ENCODE measurements at regions not wholly inside any gene's neighbourhood (a gene's known extent, or its start where the extent isn't known, plus 50 kb on each side); places are given as distances from the start of the nearest gene placed in this dataset.

- no peak for DNase-seq
Measured at GRCh38 chr21:16605597-16605996, 875.8 kb downstream of the USP25 start.

GRCh38 chr21:16606271-16606670 is 876.5 kb downstream of the USP25 start:
- DNase-seq: no peak

GRCh38 chr21:16608209-16608830 is 878.5 kb downstream of the USP25 start:
- no peak for DNase-seq

- DNase-seq: no peak
Measured at GRCh38 chr21:16619281-16619680, 889.5 kb downstream of the USP25 start.

DNA sequence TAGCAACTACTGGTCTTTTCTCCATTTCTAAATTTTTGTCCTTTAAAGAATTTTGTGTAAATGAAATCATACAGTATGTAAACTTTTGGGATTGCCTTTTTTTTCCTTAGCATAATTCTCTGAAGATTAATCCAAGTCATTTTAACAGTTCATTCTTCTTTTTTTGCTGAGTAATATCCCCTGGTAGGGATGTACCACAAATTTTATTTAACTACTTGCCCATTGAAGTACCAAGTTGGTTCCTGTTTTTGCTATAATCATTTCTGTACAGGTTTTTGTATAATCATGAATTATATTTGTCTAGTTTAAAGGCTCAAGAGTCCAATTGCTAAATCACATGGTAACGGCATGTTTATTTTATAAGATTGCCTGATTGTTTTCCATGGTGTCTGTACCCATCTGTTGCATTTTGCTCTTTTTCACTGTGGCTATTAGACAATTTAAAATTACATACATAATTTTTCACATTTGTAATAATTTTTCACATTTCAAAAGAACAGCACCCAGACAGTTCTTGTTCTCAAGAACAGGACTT is 891.1 kb downstream of the USP25 start:
- DNase-seq: no peak

GRCh38 chr21:16624479-16625118 is 888.2 kb upstream of the CXADR start:
- no peak for DNase-seq

- no peak for DNase-seq
Measured at GRCh38 chr21:16625491-16625890, 887.4 kb upstream of the CXADR start.

GRCh38 chr21:16633831-16634459 is 878.9 kb upstream of the CXADR start:
- DNase-seq: no peak

DNA sequence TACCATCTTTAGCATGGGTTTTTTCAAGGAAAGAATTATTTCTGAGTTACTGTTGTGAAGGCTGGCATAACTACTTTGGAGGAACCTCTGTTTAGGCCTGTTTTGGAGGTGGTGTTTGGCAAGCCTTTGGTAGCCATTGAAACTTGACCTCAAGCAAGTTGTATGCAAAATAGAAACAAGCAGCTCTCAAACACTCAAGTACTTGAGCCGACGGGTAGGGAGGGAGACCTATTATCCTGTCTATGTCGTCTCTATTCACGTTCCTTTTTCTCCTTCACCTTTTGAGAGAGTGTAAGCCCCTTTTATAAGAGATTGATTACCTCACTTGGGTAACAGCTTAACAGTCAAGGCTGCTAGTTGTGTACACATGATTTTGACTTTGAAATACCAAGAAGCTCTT is 878.3 kb upstream of the CXADR start:
- no peak for DNase-seq

DNA sequence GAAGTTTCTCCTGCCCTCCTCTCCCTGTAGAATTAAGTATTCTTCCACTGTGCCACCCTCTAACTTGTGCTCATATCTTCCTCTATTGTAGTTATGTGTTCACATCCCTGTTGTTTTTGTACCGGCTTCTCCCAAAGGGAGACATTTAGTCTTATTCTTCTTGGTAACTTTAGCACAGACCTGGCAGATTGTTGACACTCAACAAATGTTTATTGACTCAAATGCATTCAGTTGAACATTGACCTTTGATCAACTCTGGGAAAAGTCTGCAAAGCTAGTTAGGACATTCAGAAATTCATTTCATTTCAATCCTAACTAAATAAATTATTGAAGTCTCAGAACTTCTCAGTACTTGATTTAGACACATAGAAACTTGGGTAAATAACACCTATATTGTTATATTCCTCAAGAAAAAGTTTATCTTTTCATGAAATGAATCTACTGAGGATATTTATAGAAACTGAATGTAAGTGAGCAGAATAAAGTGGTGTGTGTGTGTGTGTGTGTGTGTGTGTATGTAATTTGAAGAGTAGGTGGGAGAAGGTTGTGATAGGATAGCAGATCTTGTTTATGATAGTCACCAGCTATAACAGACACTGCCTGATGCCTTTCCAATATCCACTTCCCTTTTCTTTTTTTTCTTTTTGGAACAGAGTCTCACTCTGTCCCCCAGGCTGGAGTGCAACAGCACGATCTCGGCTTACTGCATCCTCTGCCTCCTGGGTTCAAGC is 872.4 kb upstream of the CXADR start:
- no peak for DNase-seq

DNA sequence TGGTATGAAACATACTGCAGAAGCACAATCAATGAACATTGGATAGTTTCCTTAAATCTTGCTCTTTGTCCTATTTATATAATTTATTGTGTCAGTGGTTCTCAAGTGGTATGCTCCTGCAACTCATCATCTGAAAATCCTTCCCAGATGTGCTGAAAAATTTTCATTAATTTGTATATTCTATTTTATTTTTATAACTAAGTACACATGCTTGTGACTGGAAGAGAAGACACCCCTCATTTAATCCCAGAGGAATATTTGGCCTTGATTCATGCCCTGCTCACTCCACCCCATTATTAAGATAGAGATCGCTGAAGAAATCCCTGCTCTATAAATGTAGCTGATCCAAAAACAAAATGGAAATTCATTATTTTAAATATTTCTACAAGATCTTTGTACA is 870.5 kb upstream of the CXADR start:
- no peak for DNase-seq

- DNase-seq: no peak
Measured at GRCh38 chr21:16644685-16645084, 868.2 kb upstream of the CXADR start.

- no peak for DNase-seq
Measured at GRCh38 chr21:16650714-16651366, 862.0 kb upstream of the CXADR start.

DNA sequence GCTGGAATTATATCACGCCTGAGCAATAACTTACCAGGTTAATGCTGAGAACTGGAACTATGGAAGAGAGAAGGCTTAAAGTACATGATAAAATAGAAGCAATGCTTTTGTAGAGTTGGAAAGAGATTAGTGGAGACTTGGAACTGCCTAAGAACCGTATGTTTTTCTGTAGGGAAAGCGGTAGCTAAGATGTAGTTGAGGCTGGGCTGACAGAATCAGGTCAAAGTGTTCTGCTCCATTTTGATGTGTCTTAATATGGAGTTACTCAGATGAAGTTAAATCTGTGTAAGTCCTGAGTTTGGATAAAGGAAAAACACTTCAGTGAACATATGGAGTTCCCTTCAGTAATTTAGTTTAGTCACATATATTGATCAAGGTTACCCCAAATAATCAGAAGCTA is 860.9 kb upstream of the CXADR start:
- DNase-seq: no peak

- DNase-seq: no peak
Measured at GRCh38 chr21:16663436-16663835, 849.4 kb upstream of the CXADR start.

GRCh38 chr21:16667395-16667794 is 845.4 kb upstream of the CXADR start:
- DNase-seq: no peak

- DNase-seq: no peak
Measured at GRCh38 chr21:16674949-16675348, 837.9 kb upstream of the CXADR start.

DNA sequence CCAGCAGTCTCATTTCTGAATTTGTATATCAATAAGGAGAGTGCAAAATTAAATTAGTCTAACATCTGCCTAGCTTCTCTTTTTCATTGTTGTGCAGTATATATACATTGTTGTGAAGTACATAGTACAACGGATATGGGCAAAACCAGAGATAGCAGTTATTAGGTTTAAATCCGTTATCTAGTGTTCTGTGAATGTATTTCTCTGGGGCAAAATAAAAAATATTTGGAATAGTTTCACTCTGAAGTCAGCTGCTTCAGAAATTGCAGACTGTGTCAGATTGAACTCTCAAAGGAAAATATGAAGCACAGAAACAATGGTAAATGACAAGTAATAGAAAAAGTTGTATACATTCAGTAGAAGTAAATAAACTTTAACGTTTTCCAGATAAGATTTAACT is 836.5 kb upstream of the CXADR start:
- DNase-seq: no peak

GRCh38 chr21:16678429-16679160 is 834.2 kb upstream of the CXADR start:
- no peak for DNase-seq

GRCh38 chr21:16695074-16695473 is 817.8 kb upstream of the CXADR start:
- no peak for DNase-seq

DNA sequence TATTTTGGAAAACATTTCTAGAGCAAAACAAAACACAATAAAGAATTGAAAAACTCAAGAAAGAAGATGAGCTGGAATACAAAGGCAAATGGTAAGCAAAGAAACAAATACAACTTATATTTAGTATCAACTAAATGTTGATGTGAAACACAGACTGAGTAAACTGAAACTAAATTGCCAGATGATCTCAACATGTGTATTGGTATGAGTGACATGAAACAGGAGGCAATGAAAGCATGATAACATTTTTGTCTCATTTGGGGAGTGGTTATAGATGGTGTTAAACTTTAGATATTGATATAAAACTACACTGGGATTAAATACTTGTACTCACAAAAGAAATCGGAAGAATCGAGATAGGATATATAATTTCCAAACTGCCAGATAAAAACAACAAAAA is 805.6 kb upstream of the CXADR start:
- DNase-seq: no peak

- DNase-seq: no peak
Measured at GRCh38 chr21:16708101-16708835, 804.6 kb upstream of the CXADR start.
